ENCODE measurements at regions not wholly inside any gene's neighbourhood (a gene's known extent, or its start where the extent isn't known, plus 50 kb on each side); places are given as distances from the start of the nearest gene placed in this dataset.

- no peak for TF ChIP-seq NR2C1 (IDR thresholded peaks at IDR 0.05)
- TF ChIP-seq ZSCAN29 (IDR thresholded peaks at IDR 0.05) = no peak
- TF ChIP-seq MLLT1 (IDR thresholded peaks at IDR 0.05) = no peak
- no peak for TF ChIP-seq CTCF (IDR thresholded peaks at IDR 0.05 in 2 of 3, conservative IDR thresholded peaks at IDR 0.05 in 1 of 3; ENCODE audit: control insufficient read depth in 2 of 3, extremely low read depth in 1 of 3, insufficient read depth in 1 of 3, low read depth in 3 of 3, low read length in 3 of 3)
- no peak for TF ChIP-seq BMI1 (IDR thresholded peaks at IDR 0.05; ENCODE audit: borderline replicate concordance)
- no peak for TF ChIP-seq EP300 (IDR thresholded peaks at IDR 0.05; ENCODE audit: borderline replicate concordance in 1 of 2, control insufficient read depth in 1 of 2, low read depth in 2 of 2, low read length in 2 of 2)
- no peak for TF ChIP-seq SIX5 (IDR thresholded peaks at IDR 0.05; ENCODE audit: low read depth, low read length, severe bottlenecking)
- no peak for TF ChIP-seq JUND (IDR thresholded peaks at IDR 0.05; ENCODE audit: low read depth, low read length)
- TF ChIP-seq TAF1 (IDR thresholded peaks at IDR 0.05; ENCODE audit: borderline replicate concordance, low read depth, low read length) = no peak
- TF ChIP-seq FOXK2 (IDR thresholded peaks at IDR 0.05) = no peak
- TF ChIP-seq RELB (IDR thresholded peaks at IDR 0.05; ENCODE audit: low read depth) = no peak
- no peak for TF ChIP-seq POLR2AphosphoS5 (IDR thresholded peaks at IDR 0.05; ENCODE audit: low read length)
- no peak for TF ChIP-seq CHD4 (IDR thresholded peaks at IDR 0.05)
- no peak for TF ChIP-seq GATAD2B (conservative IDR thresholded peaks at IDR 0.05; ENCODE audit: low read depth)
- TF ChIP-seq SIN3A (IDR thresholded peaks at IDR 0.05; ENCODE audit: low read depth, low read length) = no peak
- TF ChIP-seq POU2F2 (IDR thresholded peaks at IDR 0.05; ENCODE audit: borderline replicate concordance, low read depth, low read length) = no peak
- no peak for TF ChIP-seq MXI1 (IDR thresholded peaks at IDR 0.05; ENCODE audit: low read depth, low read length)
- POLR2A ChIA-PET = no interaction called here
- ATAC-seq (no peak), DNase-seq (ENCODE audit: low read depth, low spot score) (no peak), FAIRE-seq (no peak)
- RAD21 ChIA-PET (ENCODE audit: unreplicated experiment) = no interaction called here
- in situ Hi-C loops (cut with MboI) = no loop called here
- Histone ChIP-seq H3K4me3 (no peak overlapping the region), H3K27me3 (replicated peaks in 1 of 2; ENCODE audit: control insufficient read depth in 2 of 2, insufficient read depth in 2 of 2, low read length in 1 of 2) (no peaks in the 10 kb centered on the region; a peak in 2 of 4 replicates), H3K9me3 (replicated peaks; ENCODE audit: control insufficient read depth, insufficient read depth, low read length) (no peaks in the 10 kb centered on the region), H4K20me1 (ENCODE audit: control insufficient read depth, insufficient read depth) (no peaks in the 10 kb centered on the region), H3K79me2 (ENCODE audit: control insufficient read depth, insufficient read depth, low read length) (no peaks in the 10 kb centered on the region), H3K4me2 (ENCODE audit: control insufficient read depth, insufficient read depth) (no peak overlapping the region), H2AFZ (ENCODE audit: control insufficient read depth, low read depth, low read length) (no peak overlapping the region), H3K36me3 (ENCODE audit: control insufficient read depth in 2 of 2, insufficient read depth in 2 of 2, low read length in 1 of 2) (no peaks in the 10 kb centered on the region), H3K4me1 (ENCODE audit: control insufficient read depth, insufficient read depth, low read length) (no peaks in the 10 kb centered on the region), H3K9ac (ENCODE audit: control insufficient read depth, insufficient read depth, low read length) (no peak overlapping the region), H3K27ac (ENCODE audit: control insufficient read depth, insufficient read depth) (no peak overlapping the region)
- intact Hi-C loops (cut with micrococcal nuclease; ENCODE audit: unreplicated experiment) = no loop called here
- SMC1A ChIA-PET (ENCODE audit: uncharacterized antibody, unreplicated experiment) = no interaction called here
- 0% methylated on average over 1 of the region's 1 CpG for WGBS (ENCODE audit: insufficient coverage, insufficient replicate concordance, low lambda C conversion rate, missing lambda C conversion rate)
- CTCF ChIA-PET = interaction anchor here (0.5 kb wide), 1 partner anchor 399 kb away, joined by 3 read pairs; no protein-coding TSS in a partner anchor
- no TSS peak for BruUV-seq (replicated peaks)
These were observed 89.6 kb downstream of the FANCF start for GRCh38 chr11:22536071-22536470.
